GM12865 (cell line): ENCODE measurements at regions not wholly inside any gene's neighbourhood (a gene's known extent, or its start where the extent isn't known, plus 50 kb on each side); places are given as distances from the start of the nearest gene placed in this dataset.

ENCODE experiments used
- DNase-seq: peaks from one replicate; pipeline ENCODE4 v3.0.0; 2010; ENCODE audit warnings: low read depth
- H3K4me3 ChIP-seq: 2 replicates; pipeline ENCODE4 v1.5.1; 2011; ENCODE audit warnings: mild to moderate bottlenecking, low read depth, low read length, control low read depth
- TF ChIP-seq, protein P1 (sequence below): IDR thresholded peaks from 2 replicates; pipeline ENCODE4 v1.5.1; 2011; ENCODE audit warnings: low read length, control low read depth, low read depth, inconsistent platforms; ENCODE audit not compliant: insufficient read depth; ENCODE audit errors: missing control alignments

DNA sequence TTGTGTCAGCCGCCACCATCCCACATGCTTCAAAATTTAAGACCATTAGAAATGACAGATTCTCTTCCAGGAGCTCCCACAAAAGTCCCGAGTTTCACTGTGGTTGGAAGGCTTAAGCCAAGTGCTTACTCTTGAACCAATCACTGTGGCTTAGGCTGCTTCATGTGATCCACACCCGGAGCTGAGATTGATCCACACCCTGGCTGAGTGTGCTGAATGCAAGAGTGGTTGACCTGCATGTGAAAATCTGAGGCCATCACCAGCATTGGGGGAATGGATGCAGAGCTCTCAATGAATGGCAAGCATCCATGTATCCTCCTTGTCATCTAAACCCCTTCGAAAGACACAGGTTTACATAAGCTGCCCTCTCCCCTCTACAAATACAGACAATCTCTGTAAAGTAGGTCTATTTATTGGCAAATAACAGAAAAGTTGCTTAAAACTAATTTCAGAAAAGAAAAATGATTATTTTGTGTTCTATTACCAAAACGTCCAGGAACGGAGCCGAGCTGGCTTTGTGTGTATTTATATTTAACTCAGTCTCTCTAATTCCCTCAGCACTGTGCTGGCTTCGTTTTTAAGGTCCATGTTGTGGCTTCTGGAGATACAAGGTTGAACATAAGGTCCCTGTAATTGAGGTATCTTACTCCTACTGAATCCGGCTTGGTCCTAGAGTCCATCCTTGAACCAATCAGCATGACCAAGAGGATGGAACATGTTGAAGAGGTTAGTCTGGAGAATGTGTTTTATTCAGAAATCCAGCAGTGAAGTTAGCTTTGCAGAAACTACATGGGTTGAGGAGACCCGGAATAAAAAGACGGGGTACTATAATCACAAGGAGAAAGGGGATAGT lies 332.4 kb downstream of the LIG4 start:
- H3K4me3 ChIP-seq, result no peak overlapping the region
- TF ChIP-seq, protein P1, sequence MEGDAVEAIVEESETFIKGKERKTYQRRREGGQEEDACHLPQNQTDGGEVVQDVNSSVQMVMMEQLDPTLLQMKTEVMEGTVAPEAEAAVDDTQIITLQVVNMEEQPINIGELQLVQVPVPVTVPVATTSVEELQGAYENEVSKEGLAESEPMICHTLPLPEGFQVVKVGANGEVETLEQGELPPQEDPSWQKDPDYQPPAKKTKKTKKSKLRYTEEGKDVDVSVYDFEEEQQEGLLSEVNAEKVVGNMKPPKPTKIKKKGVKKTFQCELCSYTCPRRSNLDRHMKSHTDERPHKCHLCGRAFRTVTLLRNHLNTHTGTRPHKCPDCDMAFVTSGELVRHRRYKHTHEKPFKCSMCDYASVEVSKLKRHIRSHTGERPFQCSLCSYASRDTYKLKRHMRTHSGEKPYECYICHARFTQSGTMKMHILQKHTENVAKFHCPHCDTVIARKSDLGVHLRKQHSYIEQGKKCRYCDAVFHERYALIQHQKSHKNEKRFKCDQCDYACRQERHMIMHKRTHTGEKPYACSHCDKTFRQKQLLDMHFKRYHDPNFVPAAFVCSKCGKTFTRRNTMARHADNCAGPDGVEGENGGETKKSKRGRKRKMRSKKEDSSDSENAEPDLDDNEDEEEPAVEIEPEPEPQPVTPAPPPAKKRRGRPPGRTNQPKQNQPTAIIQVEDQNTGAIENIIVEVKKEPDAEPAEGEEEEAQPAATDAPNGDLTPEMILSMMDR, result no peak
- no peak for DNase-seq

DNA sequence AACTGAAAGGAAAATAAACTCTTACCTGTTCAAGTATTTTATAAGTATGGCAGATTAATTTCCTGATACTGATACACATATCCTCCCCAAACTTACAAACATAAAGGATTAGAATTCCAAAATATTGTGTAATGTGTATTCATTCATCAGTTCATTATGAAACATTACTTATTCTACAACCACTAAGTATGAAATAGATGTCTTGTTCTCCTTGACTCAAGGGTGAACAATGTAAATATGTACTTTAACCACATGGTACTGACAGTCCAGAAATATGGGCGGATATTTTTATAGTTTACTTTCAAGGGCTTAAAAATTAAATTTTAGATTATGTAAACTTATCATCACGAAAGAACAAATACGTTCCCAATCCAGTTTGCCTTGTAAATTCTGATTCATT lies 334.0 kb downstream of the LIG4 start:
- TF ChIP-seq, protein P1, result no peak
- no peak overlapping the region for H3K4me3 ChIP-seq
- DNase-seq, result no peak

DNA sequence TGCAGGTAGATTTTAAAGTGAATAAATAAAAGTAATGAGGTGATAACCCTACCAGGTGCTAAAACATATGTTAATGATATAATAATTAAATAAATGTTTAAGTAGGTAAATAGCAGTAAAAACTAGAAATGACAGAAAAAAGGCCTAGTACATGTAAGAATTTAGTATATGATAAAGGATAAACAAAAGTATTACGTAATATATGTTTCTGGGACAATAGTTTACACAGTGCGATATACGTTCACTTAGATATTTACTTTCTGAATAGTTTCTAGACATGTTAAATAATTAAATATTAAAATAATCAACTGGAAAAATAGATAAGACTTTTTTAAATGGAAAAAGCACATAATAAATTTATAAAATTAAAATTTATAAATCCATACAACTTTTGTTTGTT lies 340.9 kb downstream of the LIG4 start:
- DNase-seq, result no peak
- H3K4me3 ChIP-seq, result no peak overlapping the region
- TF ChIP-seq, protein P1, result no peak

DNA sequence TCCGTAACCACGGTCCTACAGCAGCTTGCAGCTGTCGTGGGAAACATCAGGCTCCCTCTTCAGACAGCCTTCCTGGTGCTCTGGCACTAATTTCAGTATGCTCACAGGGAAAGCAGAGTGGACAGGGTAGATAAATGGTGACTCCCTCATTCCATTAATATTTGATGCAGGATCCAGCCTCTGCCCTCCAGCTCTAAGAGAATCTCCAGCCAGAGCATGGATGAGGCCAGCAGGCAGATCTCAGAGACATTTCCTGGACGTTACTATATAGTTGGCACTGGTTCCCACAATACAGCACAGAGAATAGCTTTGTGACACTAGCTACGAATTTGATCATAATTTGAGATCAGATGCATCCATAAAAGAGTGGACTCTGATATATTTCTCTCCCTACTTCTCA lies 341.4 kb downstream of the LIG4 start:
- no peak for DNase-seq
- TF ChIP-seq, protein P1, result no peak
- H3K4me3 ChIP-seq, result no peak overlapping the region

DNA sequence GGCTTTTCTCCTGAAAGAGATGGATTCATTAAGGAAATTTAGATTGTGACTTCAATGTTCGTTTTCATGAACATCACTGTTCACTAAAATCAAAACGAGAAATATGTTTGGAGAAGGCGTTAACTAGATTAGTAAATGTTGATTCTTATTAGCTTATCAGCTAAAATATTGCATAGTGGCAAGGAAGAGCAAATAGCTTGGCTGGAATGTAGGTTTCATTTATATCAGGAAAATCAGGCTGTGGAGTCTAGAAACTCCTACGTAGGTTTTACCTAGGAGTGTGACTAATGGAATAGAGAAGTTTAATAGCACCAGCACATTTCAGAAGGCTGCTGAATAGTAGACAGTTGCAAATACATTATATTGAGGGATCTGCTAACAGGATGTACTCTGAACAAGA lies 344.9 kb downstream of the LIG4 start:
- no peak overlapping the region for H3K4me3 ChIP-seq
- no peak for DNase-seq
- TF ChIP-seq, protein P1, result no peak

GRCh38 chr13:107867701-107868661 lies 347.4 kb downstream of the LIG4 start:
- no peak overlapping the region for H3K4me3 ChIP-seq
- TF ChIP-seq, protein P1, result no peak
- DNase-seq, result no peak
